HPDE6-E6E7 (cell line): ENCODE measurements at regions not wholly inside any gene's neighbourhood (a gene's known extent, or its start where the extent isn't known, plus 50 kb on each side); places are given as distances from the start of the nearest gene placed in this dataset.

Source experiments
- DNase-seq: peaks from one replicate; pipeline ENCODE4 v3.0.0; 2011; ENCODE audit warnings: missing footprints; ENCODE audit errors: extremely low spot score

GRCh38 chrX:33726281-33727160 lies 405.6 kb downstream of the FAM47A start:
- DNase-seq, result no peak

DNA sequence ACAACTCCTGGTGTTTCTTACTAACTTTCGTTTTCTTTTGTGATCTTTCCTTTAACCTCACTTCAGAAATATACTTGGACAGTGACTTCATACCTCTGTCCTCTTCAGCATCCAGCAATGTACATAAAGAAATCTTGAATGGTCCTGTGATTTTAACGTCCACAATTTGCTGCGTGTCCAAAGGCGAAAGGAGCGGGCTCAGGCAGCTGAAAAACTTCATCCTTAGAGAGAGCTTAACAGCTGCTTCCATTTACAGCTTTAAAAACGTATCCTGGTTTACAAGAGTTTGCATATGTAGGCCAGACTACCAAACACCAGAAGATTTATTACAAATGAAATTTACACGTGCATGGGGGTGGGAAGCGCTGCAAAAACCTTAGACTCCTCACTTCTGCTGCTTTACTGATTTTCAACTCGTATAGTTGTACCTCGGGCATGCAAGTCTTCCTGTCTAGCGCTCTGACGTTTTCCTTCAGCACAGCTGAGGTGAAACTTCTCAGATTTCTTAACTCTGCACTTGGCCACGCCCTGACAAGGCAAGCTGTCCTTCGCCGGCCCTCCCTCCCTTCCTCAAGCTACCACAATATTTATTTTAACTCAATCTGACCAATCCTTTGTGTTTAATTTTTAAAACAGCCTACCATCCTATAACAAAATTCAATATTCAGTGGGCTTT lies 406.4 kb downstream of the FAM47A start:
- DNase-seq, result peak; percentile 11

DNA sequence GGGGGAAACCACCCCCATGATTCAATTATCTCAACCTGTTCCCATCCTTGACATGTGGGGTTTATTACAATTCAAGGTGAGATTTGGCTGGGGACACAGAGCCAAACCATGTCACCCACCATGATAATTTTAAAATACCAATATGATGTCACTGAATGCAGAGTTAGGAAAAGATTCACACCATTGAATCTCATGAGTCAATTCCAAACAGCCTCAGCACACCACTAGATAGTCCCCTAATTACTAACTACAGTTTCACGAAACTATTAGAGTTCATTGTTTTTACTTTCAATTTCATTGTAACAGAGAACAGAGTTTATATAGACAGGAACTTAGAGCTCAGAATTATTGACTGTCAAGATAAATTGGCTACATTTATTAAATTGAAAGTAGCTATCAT lies 410.2 kb downstream of the FAM47A start:
- no peak for DNase-seq

DNA sequence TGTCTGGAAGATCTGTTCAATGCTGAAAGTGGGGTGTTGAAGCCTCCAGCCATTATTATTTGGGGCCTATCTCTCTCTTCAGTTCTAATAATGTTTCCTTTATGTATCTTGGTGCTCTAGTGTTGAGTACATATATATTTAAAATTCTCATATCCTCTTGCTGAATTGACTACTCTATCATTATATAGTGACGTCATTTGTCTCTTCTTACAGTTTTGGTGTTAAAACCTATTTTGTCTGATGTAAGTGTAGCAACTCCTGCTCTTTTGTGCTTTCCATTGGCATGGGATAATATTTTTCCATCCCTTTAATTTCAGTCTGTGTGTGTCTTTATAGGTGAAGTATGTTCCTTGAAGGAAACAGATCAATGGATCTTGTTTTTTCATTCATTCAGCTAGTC lies 446.0 kb downstream of the FAM47A start:
- no peak for DNase-seq
